Fibroblast of the aortic adventitia (primary cell): ENCODE measurements at regions not wholly inside any gene's neighbourhood (a gene's known extent, or its start where the extent isn't known, plus 50 kb on each side); places are given as distances from the start of the nearest gene placed in this dataset.

ENCODE experiments used
- DNase-seq: peaks from one replicate; pipeline ENCODE4 v3.0.0-alpha.2; 2010; ENCODE audit warnings: low read depth
- H3K4me3 ChIP-seq: 2 replicates; pipeline ENCODE4 v1.5.1; 2011; ENCODE audit warnings: low read depth, mild to moderate bottlenecking, control low read depth, low read length, moderate library complexity
- CTCF ChIP-seq: IDR thresholded peaks from 2 replicates; pipeline ENCODE4 v1.5.1; 2011; ENCODE audit warnings: mild to moderate bottlenecking, low read length, control low read depth, inconsistent platforms; ENCODE audit not compliant: insufficient read depth

GRCh38 chr9:7988644-7989280, 189.2 kb upstream of the DMAC1 start:
- no peak overlapping the region for H3K4me3 ChIP-seq
- no peak for DNase-seq
- TF ChIP-seq CTCF = no peak

- no peak for TF ChIP-seq CTCF
- no peak for DNase-seq
- H3K4me3 ChIP-seq = no peak overlapping the region
These were observed 185.1 kb upstream of the DMAC1 start for GRCh38 chr9:7984692-7985091.

- no peak overlapping the region for H3K4me3 ChIP-seq
- DNase-seq = no peak
- no peak for TF ChIP-seq CTCF
These were observed 184.6 kb upstream of the DMAC1 start for GRCh38 chr9:7984203-7984602.

GRCh38 chr9:7983490-7983889, 183.9 kb upstream of the DMAC1 start:
- no peak overlapping the region for H3K4me3 ChIP-seq
- no peak for DNase-seq
- TF ChIP-seq CTCF = no peak

GRCh38 chr9:7982907-7983306, 183.3 kb upstream of the DMAC1 start:
- H3K4me3 ChIP-seq = no peak overlapping the region
- DNase-seq = no peak
- TF ChIP-seq CTCF = no peak

- no peak for TF ChIP-seq CTCF
- H3K4me3 ChIP-seq = no peak overlapping the region
- no peak for DNase-seq
These were observed 181.2 kb upstream of the DMAC1 start for GRCh38 chr9:7980691-7981289.

- no peak for TF ChIP-seq CTCF
- no peak for DNase-seq
- no peak overlapping the region for H3K4me3 ChIP-seq
These were observed 180.5 kb upstream of the DMAC1 start for GRCh38 chr9:7980041-7980440.
